ENCODE measurements at regions not wholly inside any gene's neighbourhood (a gene's known extent, or its start where the extent isn't known, plus 50 kb on each side); places are given as distances from the start of the nearest gene placed in this dataset.

DNA sequence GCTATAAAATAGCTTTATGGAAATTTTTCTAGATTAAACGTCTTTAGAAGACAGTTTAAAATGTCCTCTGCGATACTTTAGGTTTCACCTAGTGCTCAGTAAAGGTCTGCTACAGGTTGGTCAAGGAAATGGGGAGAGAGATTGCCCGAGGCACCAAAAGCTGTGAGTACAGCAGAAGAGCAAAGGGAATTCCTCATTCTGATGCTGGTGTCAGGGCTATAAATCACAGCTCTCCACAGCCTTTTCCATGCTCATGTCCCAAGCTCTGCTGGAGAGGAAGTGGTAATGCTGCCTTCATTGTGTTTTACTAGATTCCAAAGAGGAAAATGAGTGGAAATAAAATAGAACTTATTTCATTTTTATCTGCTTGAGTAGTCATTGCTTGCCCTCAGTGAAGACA is 2060.4 kb downstream of the ARAP2 start:
- no peak for DNase-seq

DNA sequence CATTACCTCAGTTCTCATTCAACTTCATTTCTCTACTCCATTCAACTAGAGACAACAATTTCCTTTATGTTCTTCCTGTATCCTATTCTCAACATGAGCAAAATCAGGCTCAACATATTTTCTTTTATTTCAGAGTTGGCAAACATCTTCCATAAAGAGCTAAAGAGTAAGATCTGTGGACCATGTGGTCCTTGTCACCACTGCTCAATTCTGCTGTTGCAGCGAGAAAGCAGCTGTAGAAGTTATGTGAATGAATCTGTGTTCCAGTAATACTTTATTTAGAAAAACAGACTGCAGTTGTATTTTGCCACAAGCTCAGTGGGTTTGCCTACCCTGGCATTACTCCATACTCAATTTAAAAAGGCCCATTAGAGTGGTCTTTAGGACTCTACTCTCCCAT is 2057.3 kb downstream of the ARAP2 start:
- DNase-seq, result no peak

DNA sequence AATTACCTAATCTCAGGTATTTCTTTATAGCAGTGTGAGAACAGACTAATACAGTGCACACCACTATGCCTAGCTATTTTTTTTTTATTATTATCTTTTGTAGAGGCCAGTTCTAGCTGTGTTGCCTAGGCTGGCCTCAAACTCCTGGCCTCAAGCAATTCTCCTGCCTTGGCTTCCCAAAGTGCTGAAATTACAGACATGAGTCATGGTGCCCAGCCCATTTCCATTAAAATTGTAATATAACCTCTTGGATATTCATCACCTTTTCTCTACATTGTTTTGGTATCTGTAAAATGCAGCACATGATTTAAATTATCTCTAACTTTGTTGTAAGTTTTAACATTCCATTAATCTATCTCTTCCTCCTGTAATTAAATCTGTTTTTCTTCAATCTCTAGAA is 2052.9 kb downstream of the ARAP2 start:
- no peak for DNase-seq

DNA sequence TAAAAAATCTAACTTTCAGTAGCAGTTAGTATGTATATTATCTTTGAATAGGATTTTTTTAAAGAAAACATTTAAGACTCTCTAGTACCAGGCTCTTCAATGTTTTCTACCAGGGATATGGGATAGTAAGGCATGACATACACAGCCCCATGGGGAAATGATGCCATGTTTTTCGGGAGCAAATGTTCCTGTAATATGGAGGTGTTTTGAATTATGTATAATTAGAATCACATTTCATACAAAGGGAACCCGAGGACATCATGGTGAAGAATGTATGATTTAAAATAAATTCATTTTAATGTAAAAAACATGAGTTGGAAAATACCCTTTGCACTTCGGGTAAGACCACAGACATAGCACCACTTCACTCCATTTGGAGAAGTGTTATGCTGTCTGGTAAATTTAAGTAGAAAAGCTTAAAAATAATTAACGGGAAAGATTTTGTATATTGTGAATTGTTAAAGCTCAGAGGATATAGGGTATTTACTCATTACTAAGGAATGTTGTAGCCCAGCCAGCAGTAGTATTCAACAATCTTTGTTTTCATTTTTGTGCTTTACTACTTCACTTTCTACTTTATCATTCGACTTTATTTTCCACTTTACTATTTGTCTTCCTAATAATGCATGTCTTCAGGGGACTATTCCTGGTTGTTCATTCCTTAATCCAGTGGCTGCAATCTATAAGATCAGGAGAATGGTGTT is 2050.7 kb downstream of the ARAP2 start:
- no peak for DNase-seq

DNA sequence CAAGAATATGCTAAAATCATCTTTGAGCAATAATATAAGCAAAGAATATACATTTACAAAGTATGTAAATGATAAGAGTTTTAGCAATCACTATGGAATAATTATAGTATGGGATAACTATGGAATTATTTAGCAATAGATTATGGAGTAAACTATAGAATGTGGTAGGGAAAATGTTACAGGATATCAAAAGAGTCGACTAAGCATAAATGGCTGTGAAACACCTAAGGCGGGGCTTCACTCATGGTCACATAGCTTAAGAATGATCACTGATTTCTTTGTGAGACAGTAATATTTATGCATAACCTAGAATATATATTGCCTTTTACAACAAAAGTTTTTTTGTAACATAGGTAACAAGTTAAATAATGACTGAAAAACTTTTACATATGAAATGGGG is 2049.7 kb downstream of the ARAP2 start:
- no peak for DNase-seq

DNA sequence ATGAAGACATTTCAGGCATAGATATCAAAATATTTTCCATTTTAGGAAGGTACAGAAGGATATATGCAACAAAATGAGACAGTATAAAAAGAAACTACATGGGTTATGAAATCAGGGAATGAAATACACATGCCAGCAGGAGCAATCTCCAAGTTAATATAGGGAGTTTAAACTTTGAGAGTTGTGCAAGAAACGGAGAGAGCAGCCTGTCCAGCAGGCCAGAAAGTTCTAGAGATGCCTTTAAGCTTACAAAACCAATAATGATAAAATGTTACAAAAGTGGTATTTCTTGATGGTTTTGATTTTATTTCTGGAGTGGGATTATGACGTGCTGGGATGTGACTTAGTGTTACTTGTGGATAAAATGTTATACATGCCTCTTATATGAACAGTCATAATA is 2047.9 kb downstream of the ARAP2 start:
- DNase-seq, result no peak

DNA sequence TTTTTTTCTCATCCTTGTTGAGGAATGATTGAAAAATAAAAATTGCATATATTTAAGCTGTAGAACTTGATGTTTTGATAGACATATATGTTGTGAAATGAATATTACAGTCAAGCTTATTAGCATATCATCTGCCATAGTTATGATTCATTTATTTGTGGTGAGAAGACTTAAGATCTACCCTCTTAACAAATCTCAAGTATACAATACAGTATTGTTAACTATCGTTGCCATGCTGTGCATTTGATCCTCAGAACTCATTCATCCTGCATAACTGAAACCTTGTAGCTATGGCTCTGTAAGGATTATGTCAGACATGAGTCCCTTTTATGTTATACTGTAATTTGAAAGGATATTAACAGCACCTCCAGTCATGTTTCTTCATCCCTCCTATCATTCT is 2045.3 kb downstream of the ARAP2 start:
- DNase-seq, result no peak

DNA sequence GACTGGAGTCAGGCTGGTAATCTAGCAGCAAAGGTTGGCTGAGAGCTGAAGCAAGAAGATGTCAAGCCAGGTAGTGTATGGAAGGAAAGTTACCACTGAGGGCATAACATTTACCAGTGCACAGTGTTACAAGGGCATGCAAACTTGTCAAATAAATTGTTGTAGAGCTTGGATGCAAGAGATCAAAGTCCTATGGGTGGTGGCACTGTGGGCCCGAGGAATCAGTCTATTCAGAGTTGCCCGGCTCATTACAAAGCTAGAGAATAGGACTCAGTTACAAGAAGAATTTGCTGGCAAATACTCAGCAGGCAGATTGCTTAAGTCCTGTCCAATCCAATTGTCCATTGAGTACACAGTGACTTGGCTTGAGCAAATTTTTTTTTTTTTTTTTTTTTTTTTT is 2043.8 kb downstream of the ARAP2 start:
- no peak for DNase-seq

DNA sequence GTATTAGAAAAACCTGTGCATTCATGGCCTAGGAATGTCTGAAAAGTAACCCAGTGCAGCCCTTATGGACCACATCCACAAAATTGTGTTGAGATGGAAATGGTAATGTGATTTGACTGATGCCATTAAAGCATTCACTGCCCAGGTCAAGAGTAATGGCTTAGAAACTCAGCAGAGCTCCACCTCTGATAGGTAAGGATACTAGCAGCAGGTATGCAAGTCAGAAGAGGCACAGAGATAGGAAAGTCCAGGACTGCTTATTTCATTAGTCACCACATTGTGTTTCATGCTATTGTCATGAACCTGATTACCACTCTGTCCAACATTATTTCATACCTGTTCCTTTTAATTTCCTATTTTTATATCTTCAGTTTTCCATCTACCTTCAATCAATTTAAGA is 2042.2 kb downstream of the ARAP2 start:
- DNase-seq, result no peak

DNA sequence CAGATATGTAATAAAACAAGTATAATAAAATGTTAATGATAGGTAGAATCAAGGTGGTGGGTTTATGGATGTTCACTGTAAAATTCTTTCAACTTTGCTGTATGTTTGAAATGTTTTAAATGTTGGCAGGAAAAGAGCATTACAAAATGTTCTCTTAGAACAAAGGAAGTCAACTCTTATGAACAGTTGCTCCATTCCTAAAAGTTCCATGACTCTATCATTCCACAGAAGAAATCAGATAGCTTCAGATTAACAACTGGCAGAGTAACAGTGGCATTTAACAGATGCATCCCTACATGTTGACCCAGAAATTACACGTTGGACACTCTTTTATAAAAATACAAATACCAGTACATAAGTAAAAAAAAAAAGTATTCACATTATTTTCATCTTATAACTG is 2023.7 kb downstream of the ARAP2 start:
- no peak for DNase-seq

DNA sequence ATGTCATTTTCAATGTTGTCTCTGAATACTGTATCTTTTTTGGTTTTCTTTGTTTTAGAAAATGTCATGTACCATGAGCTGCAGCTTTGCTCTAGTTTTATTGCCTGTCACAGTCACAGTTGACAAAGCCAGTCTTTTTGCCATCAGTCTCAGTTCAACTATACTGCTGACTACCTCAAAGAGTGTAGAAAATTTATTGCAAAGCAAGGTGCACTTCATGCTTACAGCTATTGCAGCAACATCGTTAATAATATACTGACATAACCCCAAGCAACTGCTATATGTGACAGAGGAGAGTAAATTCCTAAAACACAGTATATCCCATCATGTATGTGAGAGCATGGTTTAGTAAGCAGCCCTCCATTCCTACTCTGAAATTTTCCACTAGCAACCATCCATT is 2022.3 kb downstream of the ARAP2 start:
- no peak for DNase-seq

DNA sequence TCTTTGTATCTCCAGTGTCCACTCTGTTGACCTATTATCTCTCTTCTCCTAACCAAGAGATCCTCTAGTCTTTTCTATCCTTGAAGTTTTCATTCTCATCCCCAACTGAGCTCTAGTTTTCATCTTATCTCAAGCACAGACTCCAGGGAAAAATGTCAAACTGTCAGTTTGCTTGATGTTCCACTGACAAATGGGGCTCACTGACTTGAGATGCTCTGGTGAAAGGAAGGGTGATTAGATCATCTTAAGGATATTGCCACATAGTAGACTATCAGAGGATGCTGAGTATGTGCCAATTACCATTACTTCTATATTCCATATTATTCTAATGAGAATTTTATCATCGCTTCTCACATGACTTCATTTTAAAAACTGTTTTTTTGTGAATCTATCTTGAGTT is 2008.2 kb downstream of the ARAP2 start:
- no peak for DNase-seq

DNA sequence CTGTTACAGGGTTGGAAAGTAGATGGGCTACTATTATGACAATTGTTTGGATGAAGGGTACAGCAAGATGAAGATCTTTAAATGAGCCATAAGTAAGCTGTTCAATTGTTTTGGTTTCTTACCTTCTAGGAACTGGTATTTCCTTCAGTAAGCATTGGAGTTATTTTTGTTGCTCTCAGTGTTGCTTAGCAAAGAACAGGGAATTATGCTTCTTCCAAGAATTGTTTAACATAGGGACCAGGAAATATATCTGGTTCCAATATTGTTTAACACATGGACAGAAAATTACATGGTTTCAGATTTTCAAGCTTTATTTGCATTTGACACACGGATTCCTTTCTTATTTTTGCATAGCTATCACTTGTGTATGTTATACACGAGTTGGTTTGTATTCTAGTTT is 1999.0 kb downstream of the ARAP2 start:
- no peak for DNase-seq

DNA sequence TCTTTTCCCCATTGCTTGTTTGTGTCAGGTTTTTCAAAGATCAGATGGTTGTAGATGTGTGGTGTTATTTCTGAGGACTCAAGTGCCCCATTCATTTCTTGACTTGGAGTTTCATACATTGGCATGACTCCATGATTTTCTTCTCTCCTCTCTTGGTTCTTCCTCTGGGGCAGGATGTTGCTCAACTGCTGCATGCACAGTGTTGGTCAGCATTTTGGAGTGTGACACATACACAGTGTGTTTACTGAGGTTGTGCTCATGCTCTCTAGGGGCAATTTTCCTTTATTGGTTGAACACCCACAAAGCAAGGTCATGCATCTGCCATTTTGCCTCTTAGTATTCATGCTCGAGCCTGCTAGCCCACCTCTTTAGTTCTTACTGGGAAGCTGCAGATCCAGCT is 1993.8 kb downstream of the ARAP2 start:
- no peak for DNase-seq

DNA sequence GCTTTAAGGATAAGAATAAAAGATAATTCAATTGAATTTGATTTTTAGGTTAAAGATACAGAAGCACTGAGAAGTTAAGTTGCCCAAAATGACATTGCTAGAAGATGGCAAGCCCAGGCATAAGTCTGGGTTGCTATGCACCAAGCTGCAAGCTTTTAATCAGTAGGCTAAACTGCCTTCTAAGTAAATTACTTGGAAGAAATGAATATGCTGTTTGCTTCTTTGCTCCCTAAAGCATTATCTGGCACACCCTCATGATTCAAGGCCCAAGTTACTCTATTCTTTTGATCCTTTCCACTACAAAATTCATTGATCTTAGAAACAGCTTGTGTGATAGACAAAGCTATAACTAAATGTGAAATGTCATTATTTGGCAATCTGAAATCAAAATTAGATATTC is 1991.1 kb downstream of the ARAP2 start:
- DNase-seq, result no peak

DNA sequence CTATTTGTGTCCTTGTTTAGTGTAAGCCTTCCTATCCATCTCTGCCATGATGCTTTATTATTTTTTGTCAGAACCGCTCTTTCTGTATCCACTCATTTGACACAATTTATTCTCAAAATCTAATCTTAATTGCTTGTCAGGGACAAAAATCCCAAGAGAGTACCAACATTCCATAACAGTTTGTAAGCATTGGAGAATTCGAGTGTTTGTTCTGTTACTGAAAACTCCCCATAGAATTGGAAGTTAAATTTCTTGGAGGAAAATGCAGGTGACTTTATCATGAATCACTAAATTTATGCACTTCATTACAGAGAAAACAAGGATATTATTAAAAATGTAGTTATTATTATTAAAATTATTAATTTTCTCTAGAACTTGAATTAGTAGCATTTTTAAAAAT is 1986.1 kb downstream of the ARAP2 start:
- DNase-seq, result no peak

DNA sequence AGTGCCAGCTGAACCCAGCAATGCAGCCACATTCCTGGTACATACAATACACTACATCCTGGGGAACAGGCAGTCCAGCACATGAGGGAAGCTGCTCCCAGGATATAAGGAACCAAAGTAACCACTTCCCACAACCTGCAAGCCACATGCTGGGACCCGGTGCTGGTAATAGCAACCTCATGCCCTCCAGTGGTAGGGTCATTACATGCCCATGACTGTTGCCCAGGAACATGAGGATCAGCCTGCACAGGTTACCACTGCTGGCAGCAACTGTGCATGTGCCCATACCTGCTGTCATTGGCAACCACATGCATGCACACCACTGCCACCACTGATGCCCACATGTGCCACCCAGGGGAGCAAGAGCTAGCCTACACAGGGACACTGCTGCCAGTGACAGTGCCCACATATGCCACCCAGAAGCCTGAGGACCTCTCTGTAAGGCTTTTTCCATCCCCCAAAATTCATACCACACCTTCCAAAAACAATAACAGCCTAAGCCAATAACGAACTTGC is 1982.5 kb downstream of the ARAP2 start:
- no peak for DNase-seq

DNA sequence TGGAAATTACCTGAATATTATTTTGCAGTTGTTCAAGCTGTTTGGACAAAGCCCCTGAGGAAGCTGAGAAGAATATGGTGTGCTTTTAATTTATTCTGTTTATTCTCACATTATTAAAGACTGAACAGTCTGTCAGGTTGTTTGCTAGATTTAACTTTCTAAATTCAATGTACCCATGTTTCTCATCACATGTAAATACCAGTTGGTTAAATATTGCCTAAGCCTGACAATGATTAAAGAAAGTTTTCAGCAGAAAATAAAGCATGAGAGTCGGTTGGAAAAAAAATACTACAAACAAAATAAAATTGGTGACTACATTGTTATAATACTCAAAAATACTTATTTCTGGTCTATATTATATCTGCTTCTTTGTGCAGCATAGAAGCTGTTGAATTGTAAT is 1974.7 kb downstream of the ARAP2 start:
- DNase-seq, result no peak

DNA sequence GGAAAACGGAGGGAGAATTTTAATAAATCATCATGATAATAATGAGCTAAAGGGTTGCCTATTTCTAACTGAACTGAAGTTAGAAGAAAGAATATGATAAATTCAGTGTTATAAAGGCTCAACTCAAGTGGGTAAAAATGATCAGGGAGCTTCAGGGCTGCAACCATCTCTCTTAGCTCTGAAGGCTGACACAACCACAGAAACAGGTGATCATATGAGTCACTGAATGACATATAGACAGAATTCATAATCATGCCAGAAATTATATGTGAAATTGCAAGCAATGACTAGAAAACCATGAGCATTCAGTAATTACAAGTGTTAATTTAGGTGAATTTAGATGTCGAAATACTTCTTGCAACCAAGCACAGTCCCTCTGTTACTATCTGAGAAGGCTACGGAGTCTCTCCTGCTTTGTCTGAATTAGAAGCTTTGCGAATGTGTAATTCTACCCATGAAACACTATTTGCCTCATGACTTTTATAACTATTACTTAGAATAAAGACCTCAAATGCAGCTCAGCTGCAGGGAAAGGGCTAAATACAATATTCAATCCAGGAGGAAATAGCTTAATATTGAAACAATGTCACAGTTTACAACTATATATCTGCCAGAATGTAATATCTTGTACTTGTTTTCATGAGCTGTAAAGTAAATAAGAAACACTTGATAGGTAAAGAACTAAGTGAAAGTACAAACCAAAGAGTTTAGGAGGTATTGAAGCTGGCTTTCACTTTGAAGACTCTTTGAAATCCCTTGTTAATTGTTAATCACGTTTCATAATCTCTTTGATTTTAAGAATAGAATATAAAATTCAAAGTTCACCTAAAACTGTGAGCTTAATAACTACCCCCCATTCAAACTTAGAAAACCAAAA is 1972.6 kb downstream of the ARAP2 start:
- DNase-seq, result no peak

DNA sequence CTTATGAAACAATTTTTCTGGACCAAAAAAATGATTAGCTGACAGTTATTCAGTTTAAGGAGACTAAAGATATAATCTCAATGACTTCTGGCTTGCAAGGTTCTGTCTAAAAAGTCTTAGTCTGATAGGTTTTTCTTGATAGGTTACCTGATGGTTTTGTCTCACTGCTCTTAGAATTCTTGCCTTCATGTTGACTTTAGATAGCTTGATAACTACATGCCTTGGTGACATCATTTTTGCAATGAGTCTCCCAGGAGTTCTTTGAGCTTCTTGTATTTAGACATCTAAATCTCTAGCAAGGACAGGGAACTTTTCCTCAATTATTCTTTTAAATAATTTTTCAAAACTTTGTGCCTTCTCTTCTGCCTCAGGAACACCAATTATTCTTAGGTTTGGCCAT is 1965.3 kb downstream of the ARAP2 start:
- DNase-seq, result no peak

DNA sequence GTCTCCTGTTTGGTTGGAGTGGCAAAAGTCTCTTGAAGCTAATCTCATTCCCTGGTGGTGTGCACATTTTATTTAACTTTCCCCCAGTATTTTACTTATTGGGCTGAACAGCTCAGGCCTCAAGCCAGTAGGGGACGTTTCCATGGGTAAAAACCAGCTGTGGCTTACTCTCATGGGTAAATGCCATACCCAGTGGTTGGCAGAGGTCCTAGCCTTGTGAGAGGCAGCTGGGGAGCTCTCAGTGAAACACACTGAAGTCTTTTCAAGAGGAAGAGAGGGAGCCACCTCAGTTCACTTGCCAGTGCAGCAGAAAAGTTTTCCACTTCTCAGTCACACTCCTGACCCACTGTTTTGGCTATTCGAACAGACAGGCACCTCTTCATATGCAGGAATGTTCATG is 1964.2 kb downstream of the ARAP2 start:
- no peak for DNase-seq

DNA sequence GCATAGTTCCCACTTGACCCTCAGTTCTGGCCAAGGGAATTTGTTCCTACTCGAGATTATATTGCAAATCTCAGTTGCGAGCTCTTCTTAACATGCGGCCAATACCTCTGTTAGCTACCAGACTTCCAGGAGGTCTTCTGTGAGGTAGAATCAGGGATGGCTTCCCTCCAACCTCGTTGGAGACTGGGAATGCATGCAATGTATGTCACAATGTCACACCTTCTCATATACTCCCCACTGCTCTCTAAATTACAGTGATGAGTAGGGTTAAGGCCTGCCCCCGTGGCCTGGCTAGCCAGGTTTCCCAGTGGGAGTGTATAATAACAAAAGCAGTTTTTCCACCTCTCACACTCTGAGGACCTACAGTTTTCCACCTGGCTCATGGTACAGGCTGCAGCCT is 1962.5 kb downstream of the ARAP2 start:
- no peak for DNase-seq

DNA sequence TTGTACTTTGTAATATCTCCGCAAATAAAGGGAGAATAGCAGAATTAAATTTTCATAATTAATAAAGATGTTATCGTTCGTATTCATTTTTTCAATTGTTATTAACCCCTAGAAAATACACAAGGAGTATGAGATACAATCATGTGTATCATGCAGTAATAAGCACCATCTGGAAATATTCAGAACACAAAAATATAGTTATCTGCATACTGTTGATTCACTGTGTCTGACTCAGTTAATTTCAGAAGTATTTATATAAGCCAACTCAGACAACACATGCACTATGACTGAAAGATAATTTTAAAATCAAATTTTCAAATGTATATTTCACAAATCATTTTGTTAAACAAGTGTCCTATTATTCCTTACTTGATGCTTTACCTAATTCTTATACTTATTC is 1954.8 kb downstream of the ARAP2 start:
- no peak for DNase-seq

DNA sequence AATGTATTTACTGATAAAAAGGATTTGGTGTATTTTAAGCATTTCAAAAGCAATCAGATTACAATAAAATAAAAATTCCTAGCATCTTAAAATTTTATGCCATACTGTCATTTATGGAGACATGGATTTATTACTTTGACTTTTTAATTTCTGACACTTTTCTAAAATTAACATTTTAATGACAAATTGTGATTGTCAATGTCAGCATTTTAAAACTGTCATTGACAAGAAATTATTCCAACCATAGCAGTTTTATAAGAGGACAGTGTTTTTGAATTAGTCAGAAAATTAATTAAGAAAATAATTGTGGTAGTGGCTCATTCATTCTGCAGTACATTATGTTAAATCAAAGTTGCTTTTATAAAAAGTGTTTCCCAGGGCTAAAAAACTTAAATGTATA is 1954.4 kb downstream of the ARAP2 start:
- no peak for DNase-seq
